ENCODE measurements at regions not wholly inside any gene's neighbourhood (a gene's known extent, or its start where the extent isn't known, plus 50 kb on each side); places are given as distances from the start of the nearest gene placed in this dataset.

- no peak for DNase-seq (ENCODE audit: extremely low read depth, insufficient read length)
- H3K4me3 ChIP-seq (replicated peaks; ENCODE audit: low read depth, low read length) = no peak overlapping the region
- H3K36me3 ChIP-seq (ENCODE audit: control insufficient read depth, insufficient read depth, low read length) = no peaks in the 10 kb centered on the region
- no peaks in the 10 kb centered on the region for H3K27me3 ChIP-seq (replicated peaks; ENCODE audit: control insufficient read depth, insufficient read depth, low read length)
- TF ChIP-seq CTCF (IDR thresholded peaks at IDR 0.05; ENCODE audit: insufficient read depth, low read length, poor library complexity, severe bottlenecking) = no peak
Observed at GRCh38 chr17:71224824-71225575, 895.8 kb upstream of the SOX9 start.

GRCh38 chr17:71227841-71228240 lies 893.0 kb upstream of the SOX9 start:
- DNase-seq (ENCODE audit: extremely low read depth, insufficient read length) = no peak
- no peaks in the 10 kb centered on the region for H3K36me3 ChIP-seq (ENCODE audit: control insufficient read depth, insufficient read depth, low read length)
- no peak for TF ChIP-seq CTCF (IDR thresholded peaks at IDR 0.05; ENCODE audit: insufficient read depth, low read length, poor library complexity, severe bottlenecking)

GRCh38 chr17:71229070-71229469 lies 891.8 kb upstream of the SOX9 start:
- no peaks in the 10 kb centered on the region for H3K27me3 ChIP-seq (replicated peaks; ENCODE audit: control insufficient read depth, insufficient read depth, low read length)
- H3K4me3 ChIP-seq (replicated peaks; ENCODE audit: low read depth, low read length) = no peak overlapping the region
- no peak for TF ChIP-seq CTCF (IDR thresholded peaks at IDR 0.05; ENCODE audit: insufficient read depth, low read length, poor library complexity, severe bottlenecking)
- DNase-seq (ENCODE audit: extremely low read depth, insufficient read length) = no peak
- H3K36me3 ChIP-seq (ENCODE audit: control insufficient read depth, insufficient read depth, low read length) = no peaks in the 10 kb centered on the region

More at GRCh38 chr17:71227841-71228240, 893.0 kb upstream of the SOX9 start:
- H3K27me3 ChIP-seq (replicated peaks; ENCODE audit: control insufficient read depth, insufficient read depth, low read length) = no peaks in the 10 kb centered on the region
- no peak overlapping the region for H3K4me3 ChIP-seq (replicated peaks; ENCODE audit: low read depth, low read length)

- DNase-seq (ENCODE audit: extremely low read depth, insufficient read length) = no peak
- no peaks in the 10 kb centered on the region for H3K27me3 ChIP-seq (replicated peaks; ENCODE audit: control insufficient read depth, insufficient read depth, low read length)
Observed at GRCh38 chr17:71232801-71233559, 887.8 kb upstream of the SOX9 start.

GRCh38 chr17:71234349-71234748 lies 886.5 kb upstream of the SOX9 start:
- TF ChIP-seq CTCF (IDR thresholded peaks at IDR 0.05; ENCODE audit: insufficient read depth, low read length, poor library complexity, severe bottlenecking) = no peak
- no peak overlapping the region for H3K4me3 ChIP-seq (replicated peaks; ENCODE audit: low read depth, low read length)
- no peak for DNase-seq (ENCODE audit: extremely low read depth, insufficient read length)
- no peaks in the 10 kb centered on the region for H3K36me3 ChIP-seq (ENCODE audit: control insufficient read depth, insufficient read depth, low read length)
- H3K27me3 ChIP-seq (replicated peaks; ENCODE audit: control insufficient read depth, insufficient read depth, low read length) = no peaks in the 10 kb centered on the region

More at GRCh38 chr17:71232801-71233559, 887.8 kb upstream of the SOX9 start:
- no peak overlapping the region for H3K4me3 ChIP-seq (replicated peaks; ENCODE audit: low read depth, low read length)
- TF ChIP-seq CTCF (IDR thresholded peaks at IDR 0.05; ENCODE audit: insufficient read depth, low read length, poor library complexity, severe bottlenecking) = no peak
- no peaks in the 10 kb centered on the region for H3K36me3 ChIP-seq (ENCODE audit: control insufficient read depth, insufficient read depth, low read length)

Data from GM06990 (cell line).